ENCODE measurements at regions not wholly inside any gene's neighbourhood (a gene's known extent, or its start where the extent isn't known, plus 50 kb on each side); places are given as distances from the start of the nearest gene placed in this dataset.
"Not testable (repeated sequence)": the region's sequence is repeated elsewhere in the genome, so short reads cannot be mapped to it uniquely, and the experiment has no call there.

GRCh38 chr16:5302372-5303114 is 204.9 kb upstream of the EEF2KMT start:
- ATAC-seq (ENCODE audit: low read depth in 2 of 2) (no peak), DNase-seq (no peak)
- H3K27ac ChIP-seq (ENCODE audit: insufficient read depth, low read length, poor library complexity, severe bottlenecking) = no peak overlapping the region
- no peaks in the 10 kb centered on the region for H3K4me1 Mint-ChIP-seq
- H3K4me3 Mint-ChIP-seq = no peak overlapping the region
- no peaks in the 10 kb centered on the region for H3K36me3 Mint-ChIP-seq
- no peak overlapping the region for H3K4me3 ChIP-seq (ENCODE audit: low read depth, low read length)
- H3K9me3 ChIP-seq (ENCODE audit: control insufficient read depth in 2 of 2, low read length in 2 of 2) = peaks cover 7 to 10% of the 10 kb centered on the region in 2 experiments
- peaks cover 0 to 11% (median 3%) of the 10 kb centered on the region in 7 donors for H3K9me3 Mint-ChIP-seq
- H3K27me3 ChIP-seq (ENCODE audit: control insufficient read depth, insufficient read depth, low read length) = no peaks in the 10 kb centered on the region
- no peaks in the 10 kb centered on the region for H3K36me3 ChIP-seq (ENCODE audit: control insufficient read depth, insufficient read depth, low read length)
- H3K27ac Mint-ChIP-seq = no peak overlapping the region
- H3K27me3 Mint-ChIP-seq = peaks cover 5% of the 10 kb centered on the region
- no peaks in the 10 kb centered on the region for H3K4me1 ChIP-seq (ENCODE audit: control insufficient read depth, insufficient read depth, low read length, poor library complexity, severe bottlenecking)

GRCh38 chr16:5298202-5298601 is 200.6 kb upstream of the EEF2KMT start:
- Mint-ChIP-seq H3K27me3 (no peaks in the 10 kb centered on the region), H3K27ac (no peak overlapping the region), H3K9me3 (peaks cover 0 to 6% (median 3%) of the 10 kb centered on the region in 7 donors), H3K4me1 (no peaks in the 10 kb centered on the region), H3K36me3 (no peaks in the 10 kb centered on the region), H3K4me3 (no peak overlapping the region)
- DNase-seq = no peak
- Histone ChIP-seq H3K4me1 (ENCODE audit: control insufficient read depth, insufficient read depth, low read length, poor library complexity, severe bottlenecking) (no peaks in the 10 kb centered on the region), H3K36me3 (ENCODE audit: control insufficient read depth, insufficient read depth, low read length) (no peaks in the 10 kb centered on the region), H3K27me3 (ENCODE audit: control insufficient read depth, insufficient read depth, low read length) (no peaks in the 10 kb centered on the region), H3K27ac (ENCODE audit: insufficient read depth, low read length, poor library complexity, severe bottlenecking) (no peak overlapping the region), H3K9me3 (ENCODE audit: control insufficient read depth in 2 of 2, low read length in 2 of 2) (peaks cover 6 to 7% of the 10 kb centered on the region in 2 experiments), H3K4me3 (ENCODE audit: low read depth, low read length) (no peak overlapping the region)
- no peak for ATAC-seq (ENCODE audit: low read depth in 2 of 2)

- Mint-ChIP-seq H3K27me3 (no peaks in the 10 kb centered on the region), H3K9me3 (peaks cover 0 to 2% (median 0%) of the 10 kb centered on the region in 7 donors), H3K36me3 (no peaks in the 10 kb centered on the region), H3K27ac (no peak overlapping the region), H3K4me3 (no peak overlapping the region), H3K4me1 (no peaks in the 10 kb centered on the region)
- ATAC-seq (ENCODE audit: low read depth in 2 of 2) (no peak), DNase-seq (no peak)
- no peaks in the 10 kb centered on the region for H3K27me3 ChIP-seq (ENCODE audit: control insufficient read depth, insufficient read depth, low read length)
- H3K36me3 ChIP-seq (ENCODE audit: control insufficient read depth, insufficient read depth, low read length) = no peaks in the 10 kb centered on the region
- H3K4me1 ChIP-seq (ENCODE audit: control insufficient read depth, insufficient read depth, low read length, poor library complexity, severe bottlenecking) = no peaks in the 10 kb centered on the region
- H3K9me3 ChIP-seq (ENCODE audit: control insufficient read depth in 2 of 2, low read length in 2 of 2) = no peaks in the 10 kb centered on the region
- no peak overlapping the region for H3K4me3 ChIP-seq (ENCODE audit: low read depth, low read length)
- no peak overlapping the region for H3K27ac ChIP-seq (ENCODE audit: insufficient read depth, low read length, poor library complexity, severe bottlenecking)
These were observed 198.6 kb upstream of the EEF2KMT start for GRCh38 chr16:5296176-5296575.

- not testable (repeated sequence) for DNase-seq; H3K4me3 Mint-ChIP-seq; H3K9me3 Mint-ChIP-seq; H3K4me3 ChIP-seq (ENCODE audit: low read depth, low read length); H3K27ac ChIP-seq (ENCODE audit: insufficient read depth, low read length, poor library complexity, severe bottlenecking); H3K27ac Mint-ChIP-seq; H3K27me3 ChIP-seq (ENCODE audit: control insufficient read depth, insufficient read depth, low read length); H3K4me1 ChIP-seq (ENCODE audit: control insufficient read depth, insufficient read depth, low read length, poor library complexity, severe bottlenecking); H3K36me3 Mint-ChIP-seq; H3K27me3 Mint-ChIP-seq; H3K36me3 ChIP-seq (ENCODE audit: control insufficient read depth, insufficient read depth, low read length); ATAC-seq (ENCODE audit: low read depth in 2 of 2); H3K4me1 Mint-ChIP-seq; H3K9me3 ChIP-seq (ENCODE audit: control insufficient read depth in 2 of 2, low read length in 2 of 2)
These were observed 197.7 kb upstream of the EEF2KMT start for GRCh38 chr16:5295304-5295703.

GRCh38 chr16:5282152-5282551 is 184.6 kb upstream of the EEF2KMT start:
- not testable (repeated sequence) for H3K27ac ChIP-seq (ENCODE audit: insufficient read depth, low read length, poor library complexity, severe bottlenecking); H3K4me3 ChIP-seq (ENCODE audit: low read depth, low read length); ATAC-seq (ENCODE audit: low read depth in 2 of 2); H3K27ac Mint-ChIP-seq; H3K27me3 Mint-ChIP-seq; H3K4me3 Mint-ChIP-seq; H3K36me3 ChIP-seq (ENCODE audit: control insufficient read depth, insufficient read depth, low read length); H3K27me3 ChIP-seq (ENCODE audit: control insufficient read depth, insufficient read depth, low read length); H3K4me1 ChIP-seq (ENCODE audit: control insufficient read depth, insufficient read depth, low read length, poor library complexity, severe bottlenecking); H3K4me1 Mint-ChIP-seq; DNase-seq; H3K36me3 Mint-ChIP-seq
- H3K9me3 ChIP-seq (ENCODE audit: control insufficient read depth in 2 of 2, low read length in 2 of 2) = peaks cover 2 to 12% of the 10 kb centered on the region in 2 experiments
- peaks cover 2 to 42% (median 20%) of the 10 kb centered on the region in 7 donors for H3K9me3 Mint-ChIP-seq

- no peak overlapping the region for H3K4me3 Mint-ChIP-seq
- H3K4me3 ChIP-seq (ENCODE audit: low read depth, low read length) = no peak overlapping the region
These were observed 159.9 kb upstream of the EEF2KMT start for GRCh38 chr16:5257462-5257861.

GRCh38 chr16:5252791-5253190 is 155.2 kb upstream of the EEF2KMT start:
- Mint-ChIP-seq H3K27me3 (no peaks in the 10 kb centered on the region), H3K27ac (no peak overlapping the region), H3K9me3 (peaks cover 0 to 2% (median 0%) of the 10 kb centered on the region in 7 donors), H3K4me1 (no peaks in the 10 kb centered on the region), H3K36me3 (no peaks in the 10 kb centered on the region), H3K4me3 (no peak overlapping the region)
- Histone ChIP-seq H3K27me3 (ENCODE audit: control insufficient read depth, insufficient read depth, low read length) (no peaks in the 10 kb centered on the region), H3K36me3 (ENCODE audit: control insufficient read depth, insufficient read depth, low read length) (no peaks in the 10 kb centered on the region), H3K4me3 (ENCODE audit: low read depth, low read length) (no peak overlapping the region), H3K9me3 (ENCODE audit: control insufficient read depth in 2 of 2, low read length in 2 of 2) (no peaks in the 10 kb centered on the region), H3K4me1 (ENCODE audit: control insufficient read depth, insufficient read depth, low read length, poor library complexity, severe bottlenecking) (no peaks in the 10 kb centered on the region), H3K27ac (ENCODE audit: insufficient read depth, low read length, poor library complexity, severe bottlenecking) (no peak overlapping the region)
- DNase-seq (no peak), ATAC-seq (ENCODE audit: low read depth in 2 of 2) (no peak)

More at GRCh38 chr16:5257462-5257861, 159.9 kb upstream of the EEF2KMT start:
- Histone ChIP-seq H3K27ac (ENCODE audit: insufficient read depth, low read length, poor library complexity, severe bottlenecking) (no peak overlapping the region), H3K4me1 (ENCODE audit: control insufficient read depth, insufficient read depth, low read length, poor library complexity, severe bottlenecking) (no peaks in the 10 kb centered on the region), H3K27me3 (ENCODE audit: control insufficient read depth, insufficient read depth, low read length) (no peaks in the 10 kb centered on the region), H3K36me3 (ENCODE audit: control insufficient read depth, insufficient read depth, low read length) (no peaks in the 10 kb centered on the region), H3K9me3 (ENCODE audit: control insufficient read depth in 2 of 2, low read length in 2 of 2) (no peaks in the 10 kb centered on the region)
- no peaks in the 10 kb centered on the region for H3K4me1 Mint-ChIP-seq
- H3K27me3 Mint-ChIP-seq = no peaks in the 10 kb centered on the region
- peaks cover 0 to 2% (median 0%) of the 10 kb centered on the region in 7 donors for H3K9me3 Mint-ChIP-seq
- H3K27ac Mint-ChIP-seq = no peak overlapping the region
- ATAC-seq (ENCODE audit: low read depth in 2 of 2) (no peak), DNase-seq (no peak)
- no peaks in the 10 kb centered on the region for H3K36me3 Mint-ChIP-seq

GRCh38 chr16:5247403-5247802 is 149.8 kb upstream of the EEF2KMT start:
- H3K9me3 Mint-ChIP-seq; H3K27me3 ChIP-seq (ENCODE audit: control insufficient read depth, insufficient read depth, low read length); H3K27ac ChIP-seq (ENCODE audit: insufficient read depth, low read length, poor library complexity, severe bottlenecking); H3K36me3 ChIP-seq (ENCODE audit: control insufficient read depth, insufficient read depth, low read length); DNase-seq; ATAC-seq (ENCODE audit: low read depth in 2 of 2); H3K4me1 Mint-ChIP-seq; H3K27ac Mint-ChIP-seq; H3K4me1 ChIP-seq (ENCODE audit: control insufficient read depth, insufficient read depth, low read length, poor library complexity, severe bottlenecking); H3K4me3 Mint-ChIP-seq; H3K4me3 ChIP-seq (ENCODE audit: low read depth, low read length); H3K36me3 Mint-ChIP-seq; H3K9me3 ChIP-seq (ENCODE audit: control insufficient read depth in 2 of 2, low read length in 2 of 2); H3K27me3 Mint-ChIP-seq: not testable (repeated sequence)
